Skeletal muscle cell (primary cell): ENCODE measurements at regions not wholly inside any gene's neighbourhood (a gene's known extent, or its start where the extent isn't known, plus 50 kb on each side); places are given as distances from the start of the nearest gene placed in this dataset.
"Not testable (repeated sequence)": the region's sequence is repeated elsewhere in the genome, so short reads cannot be mapped to it uniquely, and the experiment has no call there.

Source experiments
- DNase-seq: peaks from one replicate; pipeline ENCODE4 v3.0.0-alpha.2; 2010; ENCODE audit warnings: low read depth
- H3K4me3 ChIP-seq: 2 replicates; pipeline ENCODE4 v1.5.1; 2011; ENCODE audit warnings: low read depth, mild to moderate bottlenecking, control low read depth, low read length, moderate library complexity

- H3K4me3 ChIP-seq: no peak overlapping the region
- peak; percentile 75 for DNase-seq
Observed at GRCh38 chr13:90594681-90595080, 752.8 kb upstream of the MIR17HG start.

DNA sequence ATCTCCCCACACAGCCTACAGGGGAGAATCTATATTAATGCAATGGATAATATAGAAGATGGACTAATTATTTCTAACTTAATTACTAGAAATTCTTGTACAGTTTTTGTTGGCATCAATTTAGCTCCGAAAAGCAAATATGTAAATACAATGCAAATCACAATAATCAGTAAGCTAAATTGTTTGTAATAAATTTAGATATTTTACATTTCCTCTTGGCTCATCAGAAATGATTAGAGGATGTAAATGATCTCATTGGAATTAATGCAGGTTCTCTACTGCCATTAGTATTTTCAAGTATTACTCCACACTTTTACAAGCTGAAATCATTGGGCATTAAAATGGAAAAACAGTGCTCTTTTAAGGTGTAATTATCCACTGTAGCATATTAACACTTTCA is 741.8 kb upstream of the MIR17HG start:
- DNase-seq: no peak
- H3K4me3 ChIP-seq: no peak overlapping the region

GRCh38 chr13:90606921-90607320 is 740.6 kb upstream of the MIR17HG start:
- not testable (repeated sequence) for H3K4me3 ChIP-seq, DNase-seq

- H3K4me3 ChIP-seq: no peak overlapping the region
- DNase-seq: no peak
Observed at GRCh38 chr13:90612391-90612790, 735.1 kb upstream of the MIR17HG start.

DNA sequence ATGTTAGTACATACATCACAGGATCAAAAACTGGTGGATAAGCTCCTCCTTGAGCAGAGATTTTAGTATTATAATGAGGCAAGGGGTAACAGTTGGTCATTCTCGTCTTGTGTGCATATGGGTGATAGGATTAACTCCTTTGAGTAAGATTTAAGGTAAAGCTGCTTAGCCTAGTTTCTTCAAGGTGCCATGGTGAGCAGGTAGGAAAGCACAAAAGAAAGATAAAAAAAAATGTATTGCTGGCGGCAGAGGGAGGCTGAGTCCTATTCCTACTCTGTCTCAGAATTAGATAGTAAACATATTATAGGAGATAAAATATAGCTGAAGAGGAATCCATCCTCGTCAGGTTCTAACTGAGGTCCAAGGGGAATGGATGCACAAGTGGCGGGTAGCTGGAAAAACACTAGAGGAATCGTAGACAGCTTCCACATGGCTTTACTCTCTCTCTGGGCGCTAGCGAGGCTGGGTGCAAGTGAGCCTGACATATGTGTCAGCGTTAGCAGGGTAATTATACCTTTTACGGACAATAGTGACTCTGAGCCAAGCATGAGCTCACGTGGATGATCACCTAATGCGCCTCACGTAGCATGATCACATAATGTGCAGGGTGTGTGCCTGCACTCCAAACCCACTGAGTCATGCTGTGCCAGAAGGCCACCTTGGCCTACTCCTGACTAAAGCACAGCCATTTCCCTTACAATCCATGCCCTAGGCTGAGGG is 734.3 kb upstream of the MIR17HG start:
- H3K4me3 ChIP-seq: no peak overlapping the region
- DNase-seq: no peak

GRCh38 chr13:90615236-90615635 is 732.3 kb upstream of the MIR17HG start:
- DNase-seq: no peak
- no peak overlapping the region for H3K4me3 ChIP-seq

DNA sequence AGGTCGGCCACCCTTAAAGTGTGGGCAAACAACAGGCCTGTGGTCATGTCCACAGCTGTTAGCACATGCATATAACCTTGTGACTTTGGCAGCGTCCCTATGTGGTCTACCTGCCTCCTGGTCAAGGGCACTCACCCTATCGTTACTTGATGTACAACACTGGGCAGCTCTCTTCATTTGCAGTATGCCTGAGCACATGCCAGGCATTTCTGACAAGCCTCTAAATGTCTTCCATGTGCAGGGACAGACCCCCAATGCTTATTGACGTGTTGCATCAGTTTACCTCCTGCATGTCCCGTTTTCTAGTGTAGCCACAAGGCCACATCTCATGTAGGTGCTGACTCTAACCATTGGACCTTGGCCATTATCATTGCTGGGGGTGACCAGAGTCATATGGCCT is 731.7 kb upstream of the MIR17HG start:
- no peak for DNase-seq
- no peak overlapping the region for H3K4me3 ChIP-seq

DNA sequence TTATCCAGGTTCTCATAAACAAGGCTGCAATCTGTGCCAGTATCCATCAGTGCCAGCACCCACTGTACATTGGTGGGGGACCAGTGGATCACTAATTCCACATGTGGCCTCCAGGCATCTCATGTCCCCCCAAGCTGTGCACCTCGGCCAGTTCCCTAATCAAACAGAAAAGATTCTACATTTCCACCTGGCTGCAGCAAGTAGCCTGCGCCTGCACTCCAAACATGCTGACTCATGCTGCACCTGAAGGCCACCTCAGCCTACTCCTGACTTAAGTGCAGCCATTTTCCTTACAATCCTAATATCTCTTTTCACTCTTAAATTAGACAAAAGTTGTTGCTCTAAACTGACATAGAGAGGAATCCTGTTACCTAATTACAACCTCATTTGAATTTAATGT is 729.4 kb upstream of the MIR17HG start:
- H3K4me3 ChIP-seq: no peak overlapping the region
- no peak for DNase-seq

DNA sequence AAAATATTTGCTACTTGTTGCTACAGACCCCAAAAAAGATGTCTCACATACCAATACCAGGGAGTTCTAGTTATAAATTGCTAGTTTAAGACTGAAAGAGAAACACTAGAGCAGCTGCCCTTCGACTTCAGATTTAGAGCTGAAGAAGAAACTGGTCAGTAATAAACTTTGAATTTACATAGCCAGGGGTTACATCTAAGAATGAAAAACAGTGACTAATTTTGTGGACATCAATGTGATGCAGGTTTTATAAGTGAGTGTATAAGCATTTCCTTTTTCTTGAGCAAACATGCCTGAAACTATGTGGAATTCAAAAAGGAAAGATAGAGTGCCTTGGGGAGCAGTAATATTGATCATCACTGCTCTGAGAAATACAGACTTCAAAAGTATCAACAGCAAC is 724.9 kb upstream of the MIR17HG start:
- no peak overlapping the region for H3K4me3 ChIP-seq
- DNase-seq: peak; percentile 20

GRCh38 chr13:90623318-90624011 is 724.0 kb upstream of the MIR17HG start:
- no peak overlapping the region for H3K4me3 ChIP-seq
- DNase-seq: no peak

DNA sequence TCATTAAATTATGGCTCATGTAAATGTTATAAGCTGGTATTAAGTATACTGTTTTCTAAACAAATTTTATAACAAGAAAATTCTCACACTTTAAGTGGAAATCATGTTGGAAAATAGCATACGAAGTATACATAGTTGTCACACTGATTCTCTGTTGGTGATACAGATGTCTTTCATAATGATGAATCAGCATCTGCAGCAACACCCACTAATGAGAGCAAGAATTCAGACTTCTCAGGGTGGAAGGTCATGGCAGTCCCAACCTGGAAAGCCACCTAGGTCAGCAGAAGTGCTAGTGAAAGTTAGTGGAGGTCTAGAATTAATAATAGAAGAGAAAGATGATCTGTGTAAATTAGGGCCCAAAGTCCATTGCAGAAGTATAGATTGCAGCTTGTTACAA is 719.7 kb upstream of the MIR17HG start:
- no peak overlapping the region for H3K4me3 ChIP-seq
- no peak for DNase-seq

- no peak for DNase-seq
- H3K4me3 ChIP-seq: no peak overlapping the region
Observed at GRCh38 chr13:90628471-90628870, 719.0 kb upstream of the MIR17HG start.

GRCh38 chr13:90630716-90631115 is 716.8 kb upstream of the MIR17HG start:
- no peak for DNase-seq

DNA sequence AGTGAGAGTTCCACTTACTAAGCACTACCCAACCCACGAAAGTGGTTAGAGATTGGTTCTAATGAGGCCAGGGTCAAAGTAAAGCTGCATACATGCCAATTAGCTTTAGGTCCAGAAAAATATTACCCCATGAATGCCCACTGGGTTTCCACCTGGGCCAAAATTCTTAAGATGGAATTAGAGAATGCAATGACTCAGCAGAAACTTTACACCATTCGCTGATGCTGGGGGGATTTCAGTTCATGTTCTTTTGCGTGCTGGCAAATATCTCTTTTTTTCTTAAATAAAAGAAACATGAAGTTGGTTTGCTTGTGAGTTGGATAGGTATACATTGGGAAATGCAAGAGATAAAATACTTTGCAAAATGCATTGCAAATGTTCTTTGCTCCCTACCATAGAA is 715.3 kb upstream of the MIR17HG start:
- no peak overlapping the region for H3K4me3 ChIP-seq
- no peak for DNase-seq

More at GRCh38 chr13:90630716-90631115, 716.8 kb upstream of the MIR17HG start:
- H3K4me3 ChIP-seq: no peak overlapping the region

GRCh38 chr13:90633849-90634248 is 713.6 kb upstream of the MIR17HG start:
- H3K4me3 ChIP-seq: no peak overlapping the region
- DNase-seq: no peak

GRCh38 chr13:90640976-90641375 is 706.5 kb upstream of the MIR17HG start:
- DNase-seq: peak; percentile 38
- no peak overlapping the region for H3K4me3 ChIP-seq

DNA sequence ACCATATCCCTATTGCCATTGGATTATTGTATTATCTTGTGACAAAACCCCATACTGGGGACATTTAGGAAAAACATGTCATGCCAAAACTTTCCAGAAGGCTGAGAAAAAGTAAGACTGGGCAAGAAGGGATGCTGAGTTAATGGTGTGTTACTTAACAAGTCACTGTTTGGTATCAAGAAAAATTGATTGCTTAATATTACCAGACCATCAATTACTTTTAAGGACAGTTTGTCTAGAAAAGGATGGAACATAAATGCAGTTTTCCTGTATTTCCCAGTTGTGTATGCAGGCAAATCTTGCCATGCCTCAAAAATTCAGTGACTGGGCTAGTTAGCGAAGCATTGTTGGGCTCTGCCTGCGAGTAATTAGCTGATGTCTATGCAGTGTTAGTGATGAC is 705.6 kb upstream of the MIR17HG start:
- no peak for DNase-seq
- H3K4me3 ChIP-seq: no peak overlapping the region

GRCh38 chr13:90645582-90645981 is 701.9 kb upstream of the MIR17HG start:
- DNase-seq: no peak

GRCh38 chr13:90648497-90648896 is 699.0 kb upstream of the MIR17HG start:
- DNase-seq: no peak
- H3K4me3 ChIP-seq: no peak overlapping the region

More at GRCh38 chr13:90645582-90645981, 701.9 kb upstream of the MIR17HG start:
- no peak overlapping the region for H3K4me3 ChIP-seq

DNA sequence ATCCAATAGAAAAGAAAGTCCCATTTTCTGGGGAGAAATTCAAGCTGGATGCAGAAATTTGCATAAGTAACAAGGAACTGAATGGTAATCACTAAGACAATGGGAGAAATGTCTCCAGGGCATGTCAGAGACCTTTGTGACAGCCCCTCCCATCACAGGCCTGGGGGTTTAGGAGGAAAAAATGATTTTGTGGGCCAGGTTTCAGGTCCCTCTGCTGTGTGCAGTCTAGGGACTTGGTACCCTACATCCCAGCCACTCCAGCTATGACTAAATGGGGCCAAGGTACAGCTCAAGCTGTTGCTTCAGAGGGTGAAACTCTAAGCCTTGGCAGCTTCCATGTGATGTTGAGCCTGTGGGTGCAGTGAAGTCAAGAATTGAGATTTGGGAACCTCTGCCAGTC is 695.5 kb upstream of the MIR17HG start:
- no peak overlapping the region for H3K4me3 ChIP-seq
- no peak for DNase-seq

DNA sequence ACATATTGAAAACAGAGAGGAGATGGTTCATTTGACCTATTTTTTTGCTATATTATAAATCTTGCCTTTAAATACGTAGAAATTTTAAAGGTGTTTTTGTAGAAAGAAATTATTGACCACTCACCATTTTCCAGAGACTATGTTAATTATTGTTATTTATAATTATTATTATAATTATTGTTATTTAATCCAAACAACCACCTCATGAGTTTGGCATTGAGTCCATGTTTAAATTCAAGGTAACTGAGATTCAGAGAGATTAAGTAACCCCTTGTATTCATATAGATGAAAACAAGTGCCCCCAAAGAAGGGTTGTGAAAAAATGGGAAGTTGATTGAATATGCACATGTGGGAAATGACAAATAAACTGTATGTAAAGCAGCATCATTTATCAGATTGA is 692.5 kb upstream of the MIR17HG start:
- no peak for DNase-seq
- no peak overlapping the region for H3K4me3 ChIP-seq
